SIG-M5 (cell line): ENCODE measurements at regions not wholly inside any gene's neighbourhood (a gene's known extent, or its start where the extent isn't known, plus 50 kb on each side); places are given as distances from the start of the nearest gene placed in this dataset.
"Not testable (repeated sequence)": the region's sequence is repeated elsewhere in the genome, so short reads cannot be mapped to it uniquely, and the experiment has no call there.

Experiments
- DNase-seq: peaks from one replicate; lab custom pipeline; 2025; lab: John Stamatoyannopoulos, UW

DNA sequence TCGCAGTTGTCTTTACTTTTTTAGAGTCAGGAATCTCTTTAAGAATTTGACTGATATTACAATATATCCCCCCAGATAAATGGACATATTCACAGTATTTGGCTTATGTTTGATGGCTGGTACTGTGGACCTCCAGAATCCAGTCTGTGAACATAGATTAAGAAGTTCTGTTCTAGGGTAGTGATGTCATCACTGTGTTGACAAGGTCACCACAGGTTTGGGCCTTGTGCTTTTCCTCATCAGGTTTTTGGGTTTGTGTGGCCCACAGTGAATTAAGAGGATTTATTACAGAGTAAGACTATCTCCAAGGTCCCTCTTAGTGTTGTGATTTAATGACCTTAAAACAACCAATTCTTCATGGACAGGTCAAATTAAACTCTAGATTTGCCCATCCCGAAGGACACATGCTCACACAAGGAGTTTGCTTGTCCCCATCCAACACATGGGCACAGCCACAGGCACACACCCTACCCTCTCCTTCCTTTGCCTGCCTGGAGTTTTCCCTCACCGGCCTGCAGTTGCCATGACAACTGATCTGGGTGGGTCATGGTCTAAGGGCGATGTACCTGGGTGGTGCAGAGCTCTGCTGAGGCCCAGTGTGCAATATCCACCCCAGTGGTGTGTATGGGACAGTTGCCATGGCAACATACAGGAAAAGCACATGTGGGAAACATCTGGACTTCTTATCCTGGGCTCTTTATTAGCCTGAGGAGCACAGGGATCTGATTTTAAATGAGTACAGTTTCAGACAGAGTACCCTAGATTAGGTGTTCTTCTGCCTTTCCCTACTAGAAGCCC is 98.6 kb downstream of the NAV1 start:
- DNase-seq: no peak

DNA sequence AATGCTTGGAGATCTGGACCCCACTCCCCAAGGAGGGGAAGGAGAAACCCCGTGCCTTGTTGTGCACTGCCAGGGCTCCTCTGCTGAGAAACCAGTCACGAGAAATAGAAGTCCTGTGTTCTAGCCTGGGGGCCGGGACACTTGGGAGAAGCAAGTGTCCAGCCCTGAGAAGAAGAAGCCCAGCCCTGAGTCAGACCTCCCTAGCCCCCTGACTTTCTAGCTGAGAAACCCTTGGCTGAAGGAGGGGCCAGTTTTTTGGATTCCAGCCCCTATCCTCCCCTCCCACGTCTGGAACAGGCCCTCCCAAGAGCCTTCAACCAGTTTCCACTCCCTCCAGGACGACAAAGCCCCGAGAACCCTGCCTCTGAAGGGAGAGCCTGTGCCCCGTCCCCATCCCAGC is 100.5 kb downstream of the NAV1 start:
- no peak for DNase-seq

GRCh38 chr1:201639826-201640225 is 100.9 kb downstream of the NAV1 start:
- DNase-seq: no peak

- DNase-seq: no peak
These were observed 101.7 kb downstream of the NAV1 start for GRCh38 chr1:201640624-201641023.

- DNase-seq: no peak
These were observed 102.8 kb downstream of the NAV1 start for GRCh38 chr1:201641524-201642253.

- no peak for DNase-seq
These were observed 104.8 kb downstream of the NAV1 start for GRCh38 chr1:201643835-201644104.

GRCh38 chr1:201644197-201644596 is 105.3 kb downstream of the NAV1 start:
- no peak for DNase-seq

- DNase-seq: not testable (repeated sequence)
These were observed 106.1 kb downstream of the NAV1 start for GRCh38 chr1:201645000-201645399.

- no peak for DNase-seq
These were observed 107.0 kb downstream of the NAV1 start for GRCh38 chr1:201645956-201646355.

- DNase-seq: no peak
These were observed 107.6 kb downstream of the NAV1 start for GRCh38 chr1:201646411-201647022.

GRCh38 chr1:201647094-201647493 is 108.2 kb downstream of the NAV1 start:
- no peak for DNase-seq

GRCh38 chr1:201647722-201648065 is 108.8 kb downstream of the NAV1 start:
- no peak for DNase-seq

DNA sequence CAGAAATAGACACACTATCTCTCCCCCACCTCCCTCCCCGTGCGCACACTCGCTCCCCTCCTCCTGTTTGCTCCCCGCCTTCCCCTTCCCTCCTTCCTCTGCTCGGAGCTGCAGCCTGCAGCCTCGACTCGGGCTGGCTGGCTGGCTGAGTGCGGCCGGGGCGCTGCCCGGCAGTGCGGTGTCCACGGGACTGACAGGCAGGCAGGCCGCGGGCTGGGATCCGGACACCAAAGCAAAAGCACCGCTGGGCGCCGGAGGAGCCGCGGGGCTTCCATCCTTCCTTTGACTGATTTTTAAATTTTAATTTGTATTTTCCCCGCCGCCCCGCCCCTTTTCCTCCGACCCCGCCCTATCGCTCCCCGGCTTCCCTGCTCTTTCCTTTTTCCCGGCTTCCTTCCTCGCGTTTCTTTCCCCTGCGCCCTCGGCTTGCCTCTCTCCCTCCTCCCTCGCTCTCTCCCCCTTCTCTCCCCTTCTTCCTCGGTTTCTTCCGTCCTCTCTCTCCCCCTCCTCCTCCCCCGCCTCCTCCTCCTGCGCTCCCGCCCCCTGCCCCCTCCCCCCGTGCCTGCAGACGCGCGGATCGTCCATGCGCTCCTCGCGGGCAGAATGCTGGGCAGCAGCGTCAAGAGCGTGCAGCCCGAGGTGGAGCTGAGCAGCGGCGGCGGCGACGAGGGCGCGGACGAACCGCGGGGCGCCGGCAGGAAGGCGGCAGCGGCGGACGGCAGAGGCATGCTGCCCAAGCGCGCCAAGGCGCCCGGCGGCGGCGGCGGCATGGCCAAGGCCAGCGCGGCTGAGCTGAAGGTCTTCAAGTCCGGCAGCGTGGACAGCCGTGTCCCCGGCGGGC is 109.4 kb downstream of the NAV1 start:
- no peak for DNase-seq

- no peak for DNase-seq
These were observed 110.2 kb downstream of the NAV1 start for GRCh38 chr1:201648907-201649721.

- no peak for DNase-seq
These were observed 111.1 kb downstream of the NAV1 start for GRCh38 chr1:201649761-201650622.

DNA sequence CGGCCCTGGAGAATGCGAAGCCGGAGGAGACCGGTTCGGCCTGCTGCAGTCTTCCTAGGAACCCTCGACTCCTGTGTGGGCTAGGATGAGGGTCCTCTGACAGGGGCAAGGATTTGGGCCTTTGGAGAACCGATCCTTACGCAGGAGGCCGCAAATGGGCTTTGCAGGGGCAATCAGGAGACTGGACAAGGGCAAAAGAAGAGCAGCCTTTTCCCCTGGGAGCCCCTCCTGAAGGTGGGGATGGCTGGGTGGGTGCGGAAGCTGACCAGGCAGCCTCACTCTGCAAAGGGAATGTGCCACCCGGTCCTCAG is 111.7 kb downstream of the NAV1 start:
- no peak for DNase-seq

DNA sequence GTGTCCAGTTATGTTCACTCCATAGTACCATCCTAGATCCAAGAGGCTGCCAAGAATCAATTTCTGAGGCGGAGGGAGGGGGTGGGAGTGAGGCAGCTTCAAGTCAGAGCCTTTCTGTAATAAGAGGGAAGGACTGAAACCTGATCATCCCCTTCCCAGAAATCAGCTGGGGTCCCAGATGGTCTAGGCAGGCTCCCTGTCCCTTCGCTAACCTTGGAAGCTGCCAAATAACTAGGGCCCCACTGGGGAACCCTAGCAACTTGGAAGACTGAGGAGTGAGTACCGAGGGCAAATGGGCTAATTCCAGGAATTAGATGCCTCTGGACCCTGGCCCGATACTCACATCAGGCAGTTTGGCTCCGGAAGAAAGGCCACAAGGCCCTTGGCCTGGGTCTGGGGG is 113.3 kb downstream of the NAV1 start:
- no peak for DNase-seq

DNA sequence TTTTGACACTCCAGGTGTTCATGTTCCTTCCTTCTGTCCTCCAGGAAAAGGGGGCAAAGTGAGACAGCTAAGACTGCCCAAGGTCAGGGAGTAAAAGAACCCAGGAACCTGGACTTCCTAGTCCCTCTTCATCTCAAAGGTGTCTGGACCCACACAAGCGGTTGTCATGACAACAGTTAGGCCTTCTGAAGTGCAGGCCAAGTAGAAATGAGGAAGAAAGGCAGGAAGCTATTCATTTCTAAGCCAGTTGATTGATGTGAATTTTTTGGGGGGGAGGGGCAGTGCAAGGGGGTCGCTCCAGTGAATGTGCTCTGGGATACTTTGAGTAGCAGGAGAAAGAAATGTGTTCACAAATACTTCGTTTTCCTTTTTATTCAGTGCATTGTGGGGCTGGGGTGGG is 114.3 kb downstream of the NAV1 start:
- DNase-seq: no peak

DNA sequence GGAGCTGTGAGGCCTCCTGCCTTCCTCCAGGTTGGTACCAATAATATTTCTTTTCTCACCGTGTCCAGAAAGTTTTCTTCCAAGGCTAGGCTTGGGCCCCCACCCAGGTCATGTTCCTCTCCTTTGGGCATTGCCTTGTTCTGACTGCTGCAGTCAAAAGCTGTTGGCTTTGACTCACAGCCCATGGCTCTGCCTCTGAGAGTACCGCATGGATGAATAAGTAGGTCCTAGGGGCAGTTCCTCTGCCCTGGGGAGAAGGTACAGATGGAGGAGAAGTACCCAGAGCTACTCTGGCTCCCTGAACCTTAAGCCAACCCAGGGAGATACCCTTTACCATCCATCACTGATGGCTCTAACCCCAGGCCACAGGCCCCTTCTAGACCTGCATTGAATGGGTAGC is 115.0 kb downstream of the NAV1 start:
- no peak for DNase-seq

DNA sequence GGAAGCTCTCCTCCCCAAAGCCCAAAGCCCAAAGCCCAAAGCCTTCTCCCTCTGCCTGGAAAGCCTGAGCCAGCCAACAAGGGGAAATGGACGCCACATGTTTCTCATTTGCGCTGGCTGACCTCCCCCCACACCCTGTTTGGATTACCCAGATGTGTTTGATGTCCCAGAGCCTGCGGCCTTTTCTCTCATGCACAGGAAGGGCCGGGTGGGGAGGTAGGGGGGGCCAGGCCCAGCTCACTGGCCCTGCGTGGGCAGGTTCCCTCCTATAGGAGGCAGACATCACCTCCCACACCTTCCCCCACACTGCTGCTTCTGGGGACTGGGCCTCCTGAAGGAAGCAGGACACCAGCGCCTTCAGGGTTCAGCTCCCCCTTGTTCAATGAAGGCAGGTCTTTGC is 116.3 kb downstream of the NAV1 start:
- no peak for DNase-seq

DNA sequence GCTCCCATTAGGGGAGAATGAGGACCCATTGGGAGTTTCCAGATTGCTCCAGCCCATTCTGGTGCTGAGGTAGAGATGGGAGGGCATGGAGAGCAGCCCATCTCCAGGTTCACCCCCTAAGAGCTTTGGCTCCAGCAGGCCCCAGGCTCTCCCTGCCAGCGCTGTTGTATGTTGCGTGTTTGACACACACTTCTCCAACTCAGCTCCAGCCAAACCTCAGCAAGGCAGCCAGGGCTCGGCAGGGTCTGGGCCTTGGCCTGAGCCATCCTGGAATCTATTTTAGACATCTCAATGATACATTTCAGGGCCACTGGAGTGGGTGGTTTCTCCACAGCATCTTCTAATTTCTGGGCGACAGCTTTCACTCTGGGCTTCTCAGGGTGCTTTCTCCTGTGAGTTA is 117.0 kb downstream of the NAV1 start:
- DNase-seq: no peak
